IPS-18c (cell line): ENCODE measurements at regions not wholly inside any gene's neighbourhood (a gene's known extent, or its start where the extent isn't known, plus 50 kb on each side); places are given as distances from the start of the nearest gene placed in this dataset.

Experiments used
- H3K4me3 ChIP-seq: 2 replicates; pipeline ENCODE4 v1.7.0; 2013; ENCODE audit warnings: low read depth, mild to moderate bottlenecking, low read length, moderate library complexity; ENCODE audit not compliant: insufficient read depth
- H3K9me3 ChIP-seq: one replicate; pipeline ENCODE4 v1.6.1; 2013; ENCODE audit warnings: mild to moderate bottlenecking, low read length, moderate library complexity; ENCODE audit not compliant: control insufficient read depth, insufficient read depth

DNA sequence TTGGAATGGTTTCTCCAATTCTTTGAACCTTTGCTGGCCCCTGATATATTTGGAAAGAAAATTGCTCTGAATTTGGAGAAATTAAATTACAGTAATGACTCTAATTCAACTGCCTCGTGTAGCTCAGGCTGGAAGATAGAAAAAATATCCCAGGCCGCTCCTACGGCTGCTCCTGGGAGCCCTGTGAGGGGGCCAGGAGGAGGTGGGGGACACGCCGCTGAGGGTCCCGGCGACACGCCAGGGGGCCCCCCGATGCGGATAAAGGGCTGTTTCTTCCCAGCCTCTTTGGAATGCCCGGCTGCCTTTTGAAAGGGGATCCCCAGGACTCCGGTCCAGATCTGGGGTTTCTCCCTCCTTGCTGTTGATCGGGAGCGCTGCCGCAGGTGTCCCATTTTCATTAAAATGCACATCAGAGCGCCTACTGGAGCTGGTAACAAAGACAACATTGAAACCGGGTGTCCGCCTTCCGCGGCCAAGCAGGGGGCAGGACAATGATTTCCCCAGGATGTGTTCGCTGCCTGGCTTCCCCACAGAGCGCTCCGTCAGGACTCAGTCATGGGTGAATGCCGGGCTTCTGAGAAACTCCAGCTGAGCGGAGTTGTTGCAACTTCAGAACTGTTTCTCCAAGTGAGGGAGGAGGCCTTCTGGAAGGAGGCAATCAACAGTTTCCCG, 200.1 kb upstream of the KBTBD8 start:
- H3K9me3 ChIP-seq = no peaks in the 10 kb centered on the region
- no peak overlapping the region; the same call in 1 of the 2 replicates for H3K4me3 ChIP-seq

DNA sequence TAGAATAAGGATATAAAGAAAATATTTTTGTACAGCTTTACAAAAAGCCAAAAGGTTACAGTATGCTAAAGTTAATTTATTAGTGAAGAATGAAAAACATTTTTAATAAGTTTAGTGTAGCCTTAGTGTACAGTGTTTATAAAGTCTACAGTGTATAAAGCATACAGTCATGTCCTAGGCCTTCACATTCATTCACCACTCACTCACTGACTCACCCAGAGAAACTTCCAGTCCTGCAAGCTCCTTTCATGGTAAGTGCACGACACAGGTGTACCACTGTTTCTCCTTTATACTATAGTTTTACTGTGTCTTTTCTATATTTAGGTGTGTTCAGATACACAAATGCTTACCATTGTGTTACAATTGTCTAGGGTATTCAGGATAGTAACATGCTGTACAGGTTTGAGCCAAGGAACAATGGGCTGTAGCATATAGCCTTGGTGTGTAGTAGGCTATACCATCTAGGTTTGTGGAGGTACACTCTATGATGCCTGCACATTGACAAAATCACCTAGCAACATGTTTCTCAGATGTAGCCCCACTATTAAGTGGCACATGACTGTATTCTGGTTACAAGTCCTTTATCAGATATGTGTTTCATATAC, 197.1 kb upstream of the KBTBD8 start:
- no peak overlapping the region for H3K4me3 ChIP-seq
- no peaks in the 10 kb centered on the region for H3K9me3 ChIP-seq

DNA sequence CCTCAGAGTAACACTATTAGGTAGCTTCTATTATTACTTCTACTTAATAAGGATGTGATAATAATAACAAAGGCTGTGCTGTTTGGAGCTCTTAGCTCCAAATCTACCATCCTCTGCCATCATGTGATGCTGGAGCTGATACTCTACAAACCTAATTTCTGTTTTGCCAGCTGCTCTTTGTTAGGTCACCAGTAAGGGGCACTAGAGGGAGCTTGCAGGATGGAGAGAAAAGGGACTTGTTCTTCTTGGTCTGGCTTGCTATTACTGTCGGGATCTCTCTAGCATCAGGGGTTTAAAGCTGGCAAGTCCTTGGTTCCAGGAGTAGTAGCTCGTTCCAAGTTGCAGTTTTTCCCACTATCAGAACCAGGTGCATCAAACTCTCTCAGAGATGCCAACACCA, 194.9 kb upstream of the KBTBD8 start:
- Histone ChIP-seq H3K9me3 (no peaks in the 10 kb centered on the region), H3K4me3 (no peak overlapping the region)

DNA sequence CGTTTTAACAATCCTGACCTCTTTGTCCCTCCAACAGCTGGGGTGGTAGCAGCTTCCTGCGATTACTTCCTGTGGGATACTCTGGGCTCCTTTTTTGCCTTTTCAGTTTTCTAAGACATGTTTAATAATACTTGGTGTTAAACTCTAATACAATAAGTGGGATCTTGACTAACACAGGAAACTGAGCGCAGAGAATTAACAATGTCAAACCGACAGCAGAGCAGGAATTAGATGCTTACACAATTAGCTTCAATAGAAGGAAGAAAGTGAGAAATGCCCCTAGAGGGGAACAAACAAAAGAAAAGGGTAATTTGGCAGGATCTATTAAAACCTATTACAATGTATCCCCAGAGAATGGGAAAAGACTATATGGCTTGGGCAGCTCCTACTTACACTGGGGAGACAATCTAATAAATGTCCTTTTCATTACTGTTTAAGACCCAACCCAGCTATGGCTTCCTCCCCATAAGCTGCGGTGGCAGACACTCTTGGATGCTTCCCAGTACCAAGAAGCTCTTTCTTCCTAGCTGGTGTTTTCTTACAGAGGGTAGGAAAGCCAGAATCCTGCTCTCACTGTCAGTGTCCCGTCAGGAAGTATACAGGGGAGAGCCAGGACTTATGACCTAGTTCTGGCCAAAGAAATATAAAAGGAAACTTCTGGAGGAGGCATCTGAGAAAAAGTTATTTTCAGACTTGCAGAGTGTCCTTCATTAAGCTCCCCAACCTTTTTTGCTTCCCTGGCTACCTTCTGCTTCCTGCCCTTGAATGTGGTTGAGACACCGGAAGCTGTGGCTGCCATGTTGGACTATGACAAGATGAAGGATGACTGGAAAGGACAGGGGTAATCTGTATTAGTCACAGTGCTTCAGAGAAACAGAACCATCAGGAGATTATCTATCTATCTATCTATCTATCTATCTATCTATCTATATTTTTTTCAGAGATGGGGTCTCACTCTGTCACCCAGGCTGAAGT, 194.1 kb upstream of the KBTBD8 start:
- Histone ChIP-seq H3K4me3 (no peak overlapping the region), H3K9me3 (no peaks in the 10 kb centered on the region)

DNA sequence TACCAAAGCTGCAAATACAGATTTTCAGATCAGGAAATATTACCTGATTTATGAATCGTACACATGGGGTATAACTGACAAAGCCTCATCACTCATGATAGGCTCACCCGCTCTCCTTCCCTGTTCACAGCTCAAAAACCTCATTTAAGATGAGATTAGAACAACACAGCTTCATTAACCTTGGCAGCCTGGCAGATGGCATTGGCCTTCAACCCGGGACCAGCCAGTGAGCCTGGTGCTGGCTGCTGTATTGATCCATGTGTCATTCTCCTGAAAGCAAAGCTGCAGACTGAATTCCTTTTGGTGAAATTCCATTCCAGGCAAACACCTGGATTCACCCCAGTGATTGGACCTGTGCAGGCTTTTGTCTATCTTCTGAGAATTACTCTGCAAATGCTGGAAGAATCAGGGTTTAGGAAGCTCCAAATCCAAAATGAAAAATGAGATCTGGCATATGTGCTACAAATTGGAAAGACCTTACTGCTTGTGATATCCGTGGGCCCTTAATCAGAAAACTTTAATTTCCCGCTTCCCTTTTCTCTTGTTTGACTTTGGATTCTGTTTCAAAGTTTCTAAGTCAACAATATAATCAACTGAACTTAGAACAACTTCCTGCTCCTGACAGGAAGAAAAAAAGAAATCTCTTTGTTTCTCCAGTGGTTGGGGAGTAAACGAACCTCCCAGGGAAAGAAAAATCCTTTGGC, 189.1 kb upstream of the KBTBD8 start:
- Histone ChIP-seq H3K9me3 (no peaks in the 10 kb centered on the region), H3K4me3 (no peak overlapping the region)

DNA sequence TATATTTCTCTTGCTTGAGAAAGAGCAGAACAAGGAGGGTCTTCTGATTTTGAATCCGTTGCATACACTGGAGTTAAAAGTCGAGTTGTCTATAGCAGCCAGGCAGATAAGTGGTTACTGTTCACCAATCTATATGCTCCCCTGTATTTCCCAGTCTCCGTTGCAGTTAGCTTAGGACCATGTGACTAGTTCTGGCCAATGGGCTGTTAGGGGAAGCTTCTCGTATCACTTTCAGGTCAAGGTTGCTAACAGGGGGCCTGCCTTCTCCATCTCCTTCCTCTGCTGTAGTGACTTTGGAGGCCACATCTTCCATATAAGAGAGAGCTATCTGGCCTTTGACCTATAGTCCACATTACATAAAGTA, 188.5 kb upstream of the KBTBD8 start:
- Histone ChIP-seq H3K4me3 (no peak overlapping the region), H3K9me3 (no peaks in the 10 kb centered on the region)

DNA sequence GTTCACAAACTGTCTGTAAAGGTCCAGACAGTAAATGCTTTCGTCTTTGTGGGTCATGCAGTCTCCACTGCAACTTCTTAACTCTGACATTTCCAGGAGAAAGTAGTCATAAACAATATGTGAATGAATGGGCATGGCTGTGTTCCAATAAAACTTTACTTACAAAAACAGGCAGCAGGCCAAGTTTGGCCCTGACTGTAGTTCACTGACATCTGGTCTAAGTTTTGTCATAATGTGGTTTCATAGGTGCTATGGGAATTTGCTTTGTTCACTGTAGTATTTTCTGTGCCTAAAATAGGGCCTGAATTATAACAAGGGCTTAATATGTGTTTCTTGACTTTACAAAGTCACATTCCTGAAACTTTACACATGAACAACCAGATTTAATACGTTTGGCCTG, 186.0 kb upstream of the KBTBD8 start:
- H3K9me3 ChIP-seq = no peaks in the 10 kb centered on the region
- no peak overlapping the region for H3K4me3 ChIP-seq

DNA sequence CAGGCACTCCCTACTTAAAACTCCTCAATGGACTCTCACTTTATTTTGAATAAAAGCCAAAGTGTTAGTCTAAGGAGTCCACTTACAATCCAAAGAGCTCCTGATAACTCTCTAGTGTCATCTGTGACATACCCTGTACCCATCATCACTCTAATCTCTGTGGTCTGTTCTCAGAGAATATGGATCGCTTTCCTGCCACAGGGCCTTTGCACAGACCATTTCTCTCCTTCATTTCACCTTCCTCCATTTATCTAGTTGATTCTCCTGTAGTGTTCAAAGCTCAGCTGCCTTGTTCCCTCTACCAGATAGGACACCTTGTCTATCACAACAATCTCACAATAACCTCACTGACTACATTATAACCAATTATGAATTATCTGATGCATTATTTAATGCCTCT, 185.4 kb upstream of the KBTBD8 start:
- H3K4me3 ChIP-seq = no peak overlapping the region
- no peaks in the 10 kb centered on the region for H3K9me3 ChIP-seq

DNA sequence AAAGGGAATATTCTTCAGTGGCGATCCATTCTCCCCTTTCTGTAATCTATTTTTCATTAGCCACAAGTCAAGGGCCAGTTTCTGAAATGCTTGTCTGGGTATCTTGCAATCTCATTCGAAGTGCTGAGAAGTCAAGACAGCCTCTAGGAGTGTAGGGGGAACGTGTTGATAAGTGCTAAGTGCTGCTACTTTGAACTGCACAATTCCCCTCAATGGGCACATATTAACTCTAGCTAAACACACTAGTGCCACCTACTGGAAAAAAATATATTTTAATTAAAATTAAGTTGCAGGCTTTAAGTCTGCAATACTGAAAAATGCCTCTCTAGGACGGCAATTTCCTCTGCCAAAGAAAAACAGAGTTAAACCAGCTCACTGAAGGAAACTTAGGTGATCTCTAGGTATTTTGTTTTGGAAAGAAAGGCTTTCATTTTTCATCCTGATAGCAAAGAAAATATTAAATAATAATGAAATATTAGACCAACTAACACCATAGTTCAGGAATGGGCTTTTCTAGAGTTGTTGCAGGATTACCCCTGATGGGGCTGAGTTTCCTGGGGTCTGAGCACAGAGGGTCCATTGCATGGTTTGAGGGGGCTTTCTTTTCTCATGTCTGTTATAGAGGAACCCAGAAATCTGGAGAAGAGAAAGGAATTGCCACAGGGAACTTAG, 181.9 kb upstream of the KBTBD8 start:
- Histone ChIP-seq H3K4me3 (no peak overlapping the region), H3K9me3 (no peaks in the 10 kb centered on the region)

DNA sequence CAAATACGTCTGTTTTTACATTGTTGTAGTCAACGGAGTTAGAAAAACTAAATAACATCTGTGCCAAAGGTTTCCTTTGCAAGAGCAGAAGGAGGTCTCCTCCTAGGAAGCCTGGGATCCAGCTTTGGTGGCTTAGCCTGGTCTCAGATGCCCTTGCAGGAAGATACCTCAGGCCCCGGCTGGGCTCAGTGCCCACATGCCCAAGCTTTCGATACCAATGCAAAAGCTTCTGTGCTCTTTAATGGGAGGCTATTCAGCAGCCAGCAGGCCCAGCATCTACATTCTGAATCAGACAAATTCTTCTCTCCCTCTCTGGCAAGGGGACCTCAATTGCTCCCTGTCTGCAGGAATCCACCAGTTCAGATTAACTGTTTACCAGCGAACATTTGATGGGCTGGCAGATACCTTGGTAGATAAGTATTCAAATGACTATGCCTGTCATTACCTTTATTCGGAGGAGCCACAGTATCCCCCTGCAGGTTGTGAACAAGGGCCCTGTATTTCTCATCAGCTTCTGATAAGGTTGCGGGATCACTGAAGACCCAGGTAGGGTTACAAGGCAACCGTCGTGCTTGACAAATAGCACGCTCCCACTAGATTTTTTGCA, 180.1 kb upstream of the KBTBD8 start:
- no peaks in the 10 kb centered on the region for H3K9me3 ChIP-seq
- H3K4me3 ChIP-seq = no peak overlapping the region

DNA sequence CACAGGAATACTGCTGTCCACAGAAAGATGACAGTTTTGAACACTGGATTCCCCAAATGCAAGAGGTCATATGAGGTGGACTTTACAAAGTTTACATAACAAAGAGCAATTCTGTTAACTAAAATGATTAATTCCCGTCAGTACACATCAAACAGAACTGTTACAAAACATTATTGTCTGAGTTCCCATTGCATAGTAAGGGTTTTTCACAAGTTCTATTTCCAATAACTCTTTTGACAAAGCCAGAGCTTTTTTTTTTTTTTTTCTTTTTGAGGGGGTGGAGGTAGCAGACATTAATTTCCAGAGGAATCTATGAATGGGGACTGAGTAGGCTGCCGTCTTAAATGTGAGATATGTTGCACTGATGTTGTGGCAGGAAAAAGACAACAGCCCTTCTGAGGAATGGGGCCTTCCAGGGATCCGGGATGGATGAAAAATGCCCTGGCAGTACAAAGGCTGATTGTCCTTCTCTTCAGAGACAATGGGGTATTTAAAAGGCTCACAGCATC, 178.1 kb upstream of the KBTBD8 start:
- H3K4me3 ChIP-seq = no peak overlapping the region
- no peaks in the 10 kb centered on the region for H3K9me3 ChIP-seq

DNA sequence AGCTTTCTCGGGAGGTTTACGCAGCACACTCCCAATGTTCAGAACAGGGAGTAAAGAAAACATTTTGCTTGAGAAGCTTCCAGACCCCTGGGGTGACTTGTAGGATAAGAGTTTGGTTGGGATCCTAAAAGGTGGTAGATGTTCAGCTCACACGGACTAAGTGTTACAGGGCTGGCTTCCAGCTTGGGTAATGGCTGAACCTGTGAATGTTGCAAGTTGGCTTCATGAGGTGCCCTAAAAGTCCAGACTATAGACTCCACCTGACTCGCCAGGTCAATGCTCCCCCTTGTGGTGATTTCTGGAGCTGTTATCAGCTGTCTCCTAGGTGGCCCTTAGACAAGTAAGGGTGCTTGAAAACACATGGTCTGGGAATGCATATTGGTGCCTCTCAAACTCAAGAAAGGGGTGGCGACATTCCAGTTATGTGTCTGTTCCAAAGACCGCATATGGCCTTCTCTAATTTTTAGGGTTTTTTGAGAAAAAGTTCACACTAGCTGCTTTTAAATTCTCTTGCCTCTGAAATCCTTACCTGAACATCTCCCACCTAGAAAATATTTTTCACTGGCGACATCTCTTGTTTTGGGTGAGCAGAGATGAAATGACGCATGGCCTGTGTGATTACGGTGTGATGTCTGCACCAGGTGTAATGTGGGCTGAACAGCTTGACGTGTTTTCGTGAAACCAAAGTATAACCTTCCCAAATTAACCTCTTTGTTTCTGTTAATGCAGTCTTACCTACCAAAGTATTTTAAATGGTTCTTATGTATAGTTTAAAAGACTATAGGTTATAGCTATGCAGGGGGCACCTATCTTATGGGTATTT, 175.7 kb upstream of the KBTBD8 start:
- no peak overlapping the region for H3K4me3 ChIP-seq

DNA sequence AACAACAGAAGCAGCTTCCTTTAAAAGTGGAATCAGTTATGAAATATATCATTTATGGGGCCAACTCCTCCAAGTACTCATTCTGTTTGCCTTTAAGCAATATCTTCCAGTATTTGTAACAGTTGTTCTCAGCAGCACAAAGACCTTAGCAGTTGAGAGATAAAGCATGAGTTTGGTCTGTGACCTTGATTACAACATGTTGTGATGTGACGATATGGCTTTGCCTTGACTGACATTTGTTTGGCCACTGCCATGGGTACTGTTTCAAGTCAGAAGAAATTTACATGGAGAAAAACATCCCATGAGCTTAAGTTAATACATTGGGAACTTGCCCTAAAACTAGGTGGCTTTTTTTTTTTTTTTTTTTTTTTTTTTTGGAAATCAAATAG, 175.1 kb upstream of the KBTBD8 start:
- Histone ChIP-seq H3K4me3 (no peak overlapping the region), H3K9me3 (no peaks in the 10 kb centered on the region)

More for the DNA sequence above, 175.7 kb upstream of the KBTBD8 start:
- no peaks in the 10 kb centered on the region for H3K9me3 ChIP-seq

DNA sequence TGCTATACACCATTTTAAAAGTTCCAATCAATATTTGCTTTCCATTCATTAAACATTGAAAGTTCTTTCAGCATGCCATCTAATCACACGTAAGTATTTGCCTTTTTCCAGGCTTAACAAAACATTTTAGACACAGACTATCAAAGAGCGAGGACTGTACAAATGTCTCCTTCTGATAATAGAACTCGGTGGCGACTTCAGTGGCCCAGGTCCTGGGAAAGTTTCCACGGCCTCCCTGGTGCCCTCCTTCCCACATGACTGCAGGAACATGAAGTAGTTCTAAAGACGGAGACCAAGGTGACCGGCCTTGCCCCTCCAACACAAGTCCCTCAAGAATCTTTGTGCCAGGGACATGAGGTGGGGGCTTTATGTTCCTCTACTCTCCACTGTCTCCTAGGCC, 174.6 kb upstream of the KBTBD8 start:
- Histone ChIP-seq H3K9me3 (no peaks in the 10 kb centered on the region), H3K4me3 (no peak overlapping the region)

DNA sequence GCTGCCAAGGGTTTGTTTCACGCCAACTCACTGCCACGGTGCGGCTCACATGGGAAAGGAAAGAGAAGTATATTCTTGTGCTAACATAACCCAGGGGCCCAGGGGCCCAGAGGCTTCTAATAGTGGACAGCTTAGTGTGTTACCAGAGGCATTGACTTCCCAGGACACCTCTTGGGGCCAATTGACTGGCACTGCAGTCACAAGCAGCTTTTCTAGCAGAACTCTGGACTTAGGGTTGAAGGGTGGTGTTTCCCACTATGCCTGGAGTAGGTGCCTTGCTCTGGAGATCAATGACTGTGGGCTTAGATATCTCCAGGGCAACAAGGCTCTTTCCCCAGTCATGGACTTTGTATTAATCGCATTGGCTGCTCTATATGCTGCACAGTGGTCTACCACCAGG, 172.7 kb upstream of the KBTBD8 start:
- Histone ChIP-seq H3K4me3 (no peak overlapping the region), H3K9me3 (no peaks in the 10 kb centered on the region)

DNA sequence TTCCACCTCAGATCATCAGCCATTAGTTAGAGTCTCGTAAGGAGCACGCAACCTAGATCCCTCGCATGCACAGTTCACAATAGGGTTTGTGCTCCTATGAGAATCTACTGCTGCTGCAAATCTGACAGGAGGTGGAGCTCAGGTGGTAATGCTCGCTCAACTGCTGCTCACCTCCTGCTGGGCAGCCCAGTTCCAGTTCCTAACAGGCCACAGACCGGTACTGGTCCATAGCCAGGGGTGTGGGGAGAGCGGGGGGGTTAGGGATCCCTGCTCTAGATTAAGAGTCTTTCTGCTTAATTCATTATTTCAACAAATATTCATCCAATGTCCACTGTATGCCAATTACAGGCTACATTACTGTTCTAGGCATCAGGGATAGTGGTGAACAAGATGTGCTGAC, 170.4 kb upstream of the KBTBD8 start:
- H3K4me3 ChIP-seq = no peak overlapping the region
- H3K9me3 ChIP-seq = no peaks in the 10 kb centered on the region
